Sciatic nerve (tissue), 2 donors: ENCODE measurements at regions not wholly inside any gene's neighbourhood (a gene's known extent, or its start where the extent isn't known, plus 50 kb on each side); places are given as distances from the start of the nearest gene placed in this dataset.
"Not testable (repeated sequence)": the region's sequence is repeated elsewhere in the genome, so short reads cannot be mapped to it uniquely, and the experiment has no call there.

Experiments used
- ATAC-seq: fragments of 200-7000 bp; cut with Tn5 transposase; one replicate; pipeline ENCODE4 v1.9.1; 2020; ENCODE audit warnings: mild to moderate bottlenecking, moderate library complexity
- DNase-seq: peaks from one replicate; pipeline ENCODE4 v3.0.0-alpha.2; 2020; ENCODE audit warnings: low spot score
- intact Hi-C: fragments of 100-400 bp; cut with DNase I; formaldehyde crosslinking; loops from one replicate; pipeline ENCODE4 v1.14.2; 2022
- donor health status: DM: no; HTN: no; CAD: no.
- donor health status: DM: no; HTN: no; CAD: no.

GRCh38 chr3:177681156-177681555 is 483.9 kb upstream of the TBL1XR1 start:
- DNase-seq = no peak
- intact Hi-C loops = no loop called here
- no peak for ATAC-seq

GRCh38 chr3:177681852-177682251 is 484.6 kb upstream of the TBL1XR1 start:
- intact Hi-C loops = no loop called here
- ATAC-seq = no peak
- DNase-seq = no peak

- intact Hi-C loops = no loop called here
- no peak for ATAC-seq
- no peak for DNase-seq
Measured at GRCh38 chr3:177683586-177683985, 486.3 kb upstream of the TBL1XR1 start.

GRCh38 chr3:177686671-177687070 is 489.4 kb upstream of the TBL1XR1 start:
- DNase-seq (no peak), ATAC-seq (peak; percentile 64)
- intact Hi-C loops = no loop called here

GRCh38 chr3:177687291-177687690 is 490.0 kb upstream of the TBL1XR1 start:
- DNase-seq = no peak
- intact Hi-C loops = no loop called here
- no peak for ATAC-seq

- ATAC-seq (no peak), DNase-seq (no peak)
- intact Hi-C loops = no loop called here
Measured at GRCh38 chr3:177688152-177688551, 490.9 kb upstream of the TBL1XR1 start.

- intact Hi-C loops = no loop called here
- DNase-seq = no peak
- ATAC-seq = no peak
Measured at GRCh38 chr3:177689077-177689476, 491.8 kb upstream of the TBL1XR1 start.

- intact Hi-C loops = no loop called here
- ATAC-seq = no peak
Measured at GRCh38 chr3:177689869-177690268, 492.6 kb upstream of the TBL1XR1 start.

GRCh38 chr3:177690306-177690705 is 493.0 kb upstream of the TBL1XR1 start:
- DNase-seq (no peak), ATAC-seq (no peak)
- intact Hi-C loops = no loop called here

More at GRCh38 chr3:177689869-177690268, 492.6 kb upstream of the TBL1XR1 start:
- no peak for DNase-seq

- no peak for DNase-seq
- intact Hi-C loops = no loop called here
- no peak for ATAC-seq
Measured at GRCh38 chr3:177692304-177692975, 495.2 kb upstream of the TBL1XR1 start.

- no peak for ATAC-seq
- intact Hi-C loops = no loop called here
- no peak for DNase-seq
Measured at GRCh38 chr3:177693616-177694264, 496.5 kb upstream of the TBL1XR1 start.

- ATAC-seq (peak; percentile 51), DNase-seq (no peak)
- intact Hi-C loops = no loop called here
Measured at GRCh38 chr3:177694316-177694715, 497.0 kb upstream of the TBL1XR1 start.

- ATAC-seq (no peak), DNase-seq (no peak)
- intact Hi-C loops = no loop called here
Measured at GRCh38 chr3:177694951-177695350, 497.7 kb upstream of the TBL1XR1 start.

GRCh38 chr3:177700117-177700516 is 502.8 kb upstream of the TBL1XR1 start:
- intact Hi-C loops = no loop called here
- ATAC-seq (no peak), DNase-seq (no peak)

- DNase-seq = no peak
- ATAC-seq = no peak
- intact Hi-C loops = no loop called here
Measured at GRCh38 chr3:177703788-177704187, 506.5 kb upstream of the TBL1XR1 start.

GRCh38 chr3:177705976-177706823 is 508.9 kb upstream of the TBL1XR1 start:
- ATAC-seq (peak; percentile 95), DNase-seq (peak; percentile 66)
- intact Hi-C loops = no loop called here

- DNase-seq, ATAC-seq, intact Hi-C loops: not testable (repeated sequence)
Measured at GRCh38 chr3:177709470-177709869, 512.2 kb upstream of the TBL1XR1 start.

- intact Hi-C loops = no loop called here
- ATAC-seq (no peak), DNase-seq (no peak)
Measured at GRCh38 chr3:177710506-177710905, 513.2 kb upstream of the TBL1XR1 start.

GRCh38 chr3:177711637-177712036 is 514.4 kb upstream of the TBL1XR1 start:
- intact Hi-C loops = no loop called here
- ATAC-seq = no peak
- DNase-seq = no peak
